Keratinocyte (primary cell): ENCODE measurements at regions not wholly inside any gene's neighbourhood (a gene's known extent, or its start where the extent isn't known, plus 50 kb on each side); places are given as distances from the start of the nearest gene placed in this dataset.

Experiments
- DNase-seq: peaks from one replicate; pipeline ENCODE4 v3.0.0-alpha.2; 2011; ENCODE audit warnings: low read depth, missing footprints, low spot score
- FAIRE-seq: peaks from 2 replicates; lab custom pipeline; 2011; peaks lifted over from hg19 to GRCh38; lab: Jason Lieb, UNC
- H2AFZ ChIP-seq: 2 replicates; pipeline ENCODE4 v1.6.0; 2012; ENCODE audit warnings: low read length, control low read depth, inconsistent platforms; ENCODE audit not compliant: control insufficient read depth
- H3K27ac ChIP-seq: 2 replicates; pipeline ENCODE4 v1.5.1; 2011; ENCODE audit warnings: low read length; ENCODE audit not compliant: control insufficient read depth, insufficient read depth
- H3K27me3 ChIP-seq: 3 replicates; pipeline ENCODE4 v1.6.0; 2011; ENCODE audit warnings: low read length; ENCODE audit not compliant: control insufficient read depth, insufficient read depth; ENCODE audit errors: extremely low read depth
- H3K36me3 ChIP-seq, 2 experiments: 2 replicates in 1 of 2; 3 replicates in 1 of 2; pipeline ENCODE4 v1.5.1; 2011; ENCODE audit warnings: low read length in 2 of 2, mild to moderate bottlenecking in 1 of 2; ENCODE audit not compliant: control insufficient read depth in 2 of 2, insufficient read depth in 2 of 2; ENCODE audit errors: extremely low read depth in 1 of 2
- H3K4me1 ChIP-seq: 3 replicates; pipeline ENCODE4 v1.5.1; 2011; ENCODE audit warnings: low read length; ENCODE audit not compliant: control insufficient read depth, insufficient read depth; ENCODE audit errors: extremely low read depth
- H3K4me2 ChIP-seq: 3 replicates; pipeline ENCODE4 v1.6.0; 2011; ENCODE audit warnings: low read depth, low read length; ENCODE audit not compliant: control insufficient read depth, insufficient read depth; ENCODE audit errors: extremely low read depth
- H3K4me3 ChIP-seq, 3 experiments: fragments of 200-600 bp in 1 of 3; sonication (generic) in 1 of 3; 2 replicates in 2 of 3; 3 replicates in 1 of 3; pipeline ENCODE4 v1.5.1; 2011 to 2016; ENCODE audit warnings: low read length in 3 of 3, mild to moderate bottlenecking in 3 of 3, control low read depth in 2 of 3, inconsistent platforms in 1 of 3, low read depth in 1 of 3, mixed read lengths in 1 of 3, mixed run types in 1 of 3, moderate library complexity in 1 of 3; ENCODE audit not compliant: control insufficient read depth in 2 of 3, insufficient read depth in 2 of 3; ENCODE audit errors: extremely low read depth in 1 of 3
- H3K79me2 ChIP-seq: 2 replicates; pipeline ENCODE4 v1.6.0; 2012; ENCODE audit warnings: low read length; ENCODE audit not compliant: control insufficient read depth, insufficient read depth
- H3K9ac ChIP-seq: 3 replicates; pipeline ENCODE4 v1.6.0; 2011; ENCODE audit warnings: low read length; ENCODE audit not compliant: control insufficient read depth, insufficient read depth; ENCODE audit errors: extremely low read depth
- H3K9me1 ChIP-seq: 3 replicates; pipeline ENCODE4 v1.6.0; 2011; ENCODE audit warnings: low read length; ENCODE audit not compliant: control insufficient read depth, insufficient read depth; ENCODE audit errors: extremely low read depth
- H3K9me3 ChIP-seq: 2 replicates; pipeline ENCODE4 v1.5.1; 2012; ENCODE audit warnings: low read depth, low read length; ENCODE audit not compliant: control insufficient read depth
- H4K20me1 ChIP-seq: 3 replicates; pipeline ENCODE4 v1.6.0; 2011; ENCODE audit warnings: low read length; ENCODE audit not compliant: control insufficient read depth, insufficient read depth; ENCODE audit errors: extremely low read depth
- EZH2 ChIP-seq: IDR thresholded peaks from one replicate; pipeline ENCODE4 v1.6.1; 2012; ENCODE audit warnings: inconsistent platforms, mild to moderate bottlenecking, low read length, moderate library complexity
- dilution Hi-C: fragments of 300-500 bp; cut with MboI; formaldehyde crosslinking; loops from one replicate; pipeline ENCODE4 v1.7.0; 2020; ENCODE audit warnings: low sequenced_read_pairs; ENCODE audit not compliant: extremely low pct_ligation_motif_present
- TF ChIP-seq, protein P1 (sequence below), 3 experiments: IDR thresholded peaks in 1 of 3; conservative IDR thresholded peaks in 1 of 3; optimal IDR thresholded peaks in 1 of 3; 2 replicates in 2 of 3; 3 replicates in 1 of 3; pipeline versions ENCODE3 to v1.5.1; 2011; ENCODE audit warnings: low read length in 3 of 3, mild to moderate bottlenecking in 3 of 3, moderate library complexity in 2 of 3, control low read depth in 1 of 3, inconsistent platforms in 1 of 3; ENCODE audit not compliant: insufficient read depth in 2 of 3; ENCODE audit errors: extremely low read depth in 1 of 3

DNA sequence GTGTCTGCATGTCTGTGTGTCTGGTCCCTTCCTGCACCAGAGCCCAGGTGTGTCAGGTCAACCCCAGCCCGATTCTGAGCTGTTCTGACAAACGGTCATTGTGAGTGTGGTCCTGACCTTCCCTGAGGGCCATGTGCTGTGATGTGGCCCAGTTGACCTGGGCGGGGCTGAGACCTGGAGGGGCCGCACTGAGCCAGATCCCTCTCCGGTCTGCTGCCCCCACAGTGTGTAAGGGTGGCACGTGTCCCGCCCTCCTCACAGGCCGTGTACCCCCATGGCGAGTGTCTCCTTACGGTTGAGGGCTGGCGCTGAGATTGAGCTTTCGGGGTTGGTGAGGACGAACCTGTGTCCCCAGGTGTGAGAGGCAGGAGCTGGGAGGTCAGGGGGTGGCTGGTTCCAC is 136.5 kb downstream of the MRPL36 start:
- dilution Hi-C loops: no loop called here
- DNase-seq: no peak
- Histone ChIP-seq H3K27me3 (peaks cover 42% of the 10 kb centered on the region), H3K36me3 (no peaks in the 10 kb centered on the region), H2AFZ (no peak overlapping the region), H3K79me2 (no peaks in the 10 kb centered on the region), H3K4me1 (no peaks in the 10 kb centered on the region), H3K4me3 (no peak overlapping the region), H3K27ac (no peak overlapping the region), H3K4me2 (no peak overlapping the region), H3K9me3 (no peaks in the 10 kb centered on the region), H3K9ac (no peak overlapping the region), H4K20me1 (no peaks in the 10 kb centered on the region), H3K9me1 (no peaks in the 10 kb centered on the region)
- no peak for TF ChIP-seq EZH2
- TF ChIP-seq, protein P1, sequence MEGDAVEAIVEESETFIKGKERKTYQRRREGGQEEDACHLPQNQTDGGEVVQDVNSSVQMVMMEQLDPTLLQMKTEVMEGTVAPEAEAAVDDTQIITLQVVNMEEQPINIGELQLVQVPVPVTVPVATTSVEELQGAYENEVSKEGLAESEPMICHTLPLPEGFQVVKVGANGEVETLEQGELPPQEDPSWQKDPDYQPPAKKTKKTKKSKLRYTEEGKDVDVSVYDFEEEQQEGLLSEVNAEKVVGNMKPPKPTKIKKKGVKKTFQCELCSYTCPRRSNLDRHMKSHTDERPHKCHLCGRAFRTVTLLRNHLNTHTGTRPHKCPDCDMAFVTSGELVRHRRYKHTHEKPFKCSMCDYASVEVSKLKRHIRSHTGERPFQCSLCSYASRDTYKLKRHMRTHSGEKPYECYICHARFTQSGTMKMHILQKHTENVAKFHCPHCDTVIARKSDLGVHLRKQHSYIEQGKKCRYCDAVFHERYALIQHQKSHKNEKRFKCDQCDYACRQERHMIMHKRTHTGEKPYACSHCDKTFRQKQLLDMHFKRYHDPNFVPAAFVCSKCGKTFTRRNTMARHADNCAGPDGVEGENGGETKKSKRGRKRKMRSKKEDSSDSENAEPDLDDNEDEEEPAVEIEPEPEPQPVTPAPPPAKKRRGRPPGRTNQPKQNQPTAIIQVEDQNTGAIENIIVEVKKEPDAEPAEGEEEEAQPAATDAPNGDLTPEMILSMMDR (optimal IDR thresholded peaks at IDR 0.05 in 1 of 3, IDR thresholded peaks at IDR 0.05 in 1 of 3, conservative IDR thresholded peaks at IDR 0.05 in 1 of 3; ENCODE audit: extremely low read depth in 1 of 3, insufficient read depth in 2 of 3, low read length in 3 of 3): no peak
- FAIRE-seq: no peak

DNA sequence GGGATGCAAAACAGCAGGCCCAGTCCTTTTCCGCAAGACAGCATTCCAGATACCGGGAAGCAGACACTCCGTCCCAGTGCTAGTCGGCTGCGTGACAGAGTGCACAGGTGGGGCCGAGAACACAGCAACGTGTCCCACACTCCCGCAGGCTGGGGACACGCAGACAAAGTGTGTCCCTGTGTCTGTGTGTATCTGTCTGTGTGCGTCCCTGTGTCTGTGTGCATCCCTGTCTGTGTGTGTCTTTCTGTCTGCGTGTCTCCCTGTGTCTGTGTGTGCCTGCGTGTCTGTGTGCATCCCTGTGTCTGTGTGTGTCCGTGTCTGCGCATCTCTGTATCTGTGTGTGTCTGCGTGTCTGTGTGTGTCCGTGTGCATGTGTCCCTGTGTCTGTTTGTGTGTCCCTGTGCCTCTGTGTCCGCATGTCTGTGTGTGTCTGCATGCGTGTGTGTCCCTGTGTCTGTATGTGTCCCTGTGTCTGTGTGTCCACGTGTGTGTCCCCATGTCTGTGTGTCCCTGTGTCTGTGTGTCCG is 137.0 kb downstream of the MRPL36 start:
- Histone ChIP-seq H3K9ac (no peak overlapping the region), H3K79me2 (no peaks in the 10 kb centered on the region), H4K20me1 (no peaks in the 10 kb centered on the region), H3K4me2 (no peak overlapping the region), H3K9me3 (no peaks in the 10 kb centered on the region), H3K27ac (no peak overlapping the region), H3K27me3 (peaks cover 37% of the 10 kb centered on the region), H3K9me1 (no peaks in the 10 kb centered on the region), H2AFZ (no peak overlapping the region), H3K4me1 (no peaks in the 10 kb centered on the region), H3K4me3 (no peak overlapping the region), H3K36me3 (no peaks in the 10 kb centered on the region)
- FAIRE-seq: no peak
- DNase-seq: no peak
- dilution Hi-C loops: no loop called here
- TF ChIP-seq, protein P1 (optimal IDR thresholded peaks at IDR 0.05 in 1 of 3, IDR thresholded peaks at IDR 0.05 in 1 of 3, conservative IDR thresholded peaks at IDR 0.05 in 1 of 3; ENCODE audit: extremely low read depth in 1 of 3, insufficient read depth in 2 of 3, low read length in 3 of 3): no peak
- no peak for TF ChIP-seq EZH2
